ENCODE measurements at regions not wholly inside any gene's neighbourhood (a gene's known extent, or its start where the extent isn't known, plus 50 kb on each side); places are given as distances from the start of the nearest gene placed in this dataset.

- Histone ChIP-seq H3K4me3 (replicated peaks; ENCODE audit: low read depth, low read length) (no peak overlapping the region), H3K36me3 (ENCODE audit: control insufficient read depth, insufficient read depth, low read length) (no peaks in the 10 kb centered on the region), H3K27me3 (replicated peaks; ENCODE audit: control insufficient read depth, insufficient read depth, low read length) (peaks cover 1% of the 10 kb centered on the region)
- TF ChIP-seq CTCF (IDR thresholded peaks at IDR 0.05; ENCODE audit: insufficient read depth, low read length, poor library complexity, severe bottlenecking): no peak
- no peak for DNase-seq (ENCODE audit: extremely low read depth, insufficient read length)
Measured at GRCh38 chr22:44389926-44390612, 77.3 kb upstream of the SHISAL1 start.

GRCh38 chr22:44389181-44389580 is 76.4 kb upstream of the SHISAL1 start:
- H3K27me3 ChIP-seq (replicated peaks; ENCODE audit: control insufficient read depth, insufficient read depth, low read length): peaks cover 1% of the 10 kb centered on the region
- no peak for TF ChIP-seq CTCF (IDR thresholded peaks at IDR 0.05; ENCODE audit: insufficient read depth, low read length, poor library complexity, severe bottlenecking)
- DNase-seq (ENCODE audit: extremely low read depth, insufficient read length): no peak
- no peak overlapping the region for H3K4me3 ChIP-seq (replicated peaks; ENCODE audit: low read depth, low read length)
- no peaks in the 10 kb centered on the region for H3K36me3 ChIP-seq (ENCODE audit: control insufficient read depth, insufficient read depth, low read length)

- H3K4me3 ChIP-seq (replicated peaks; ENCODE audit: low read depth, low read length): no peak overlapping the region
- no peak for TF ChIP-seq CTCF (IDR thresholded peaks at IDR 0.05; ENCODE audit: insufficient read depth, low read length, poor library complexity, severe bottlenecking)
- no peaks in the 10 kb centered on the region for H3K36me3 ChIP-seq (ENCODE audit: control insufficient read depth, insufficient read depth, low read length)
- H3K27me3 ChIP-seq (replicated peaks; ENCODE audit: control insufficient read depth, insufficient read depth, low read length): peaks cover 1% of the 10 kb centered on the region
- no peak for DNase-seq (ENCODE audit: extremely low read depth, insufficient read length)
Measured at GRCh38 chr22:44387486-44387885, 74.7 kb upstream of the SHISAL1 start.

GRCh38 chr22:44386386-44387035 is 73.8 kb upstream of the SHISAL1 start:
- no peaks in the 10 kb centered on the region; the same call in 1 of the 2 replicates for H3K27me3 ChIP-seq (replicated peaks; ENCODE audit: control insufficient read depth, insufficient read depth, low read length)
- no peak overlapping the region for H3K4me3 ChIP-seq (replicated peaks; ENCODE audit: low read depth, low read length)
- no peak for DNase-seq (ENCODE audit: extremely low read depth, insufficient read length)
- TF ChIP-seq CTCF (IDR thresholded peaks at IDR 0.05; ENCODE audit: insufficient read depth, low read length, poor library complexity, severe bottlenecking): no peak
- H3K36me3 ChIP-seq (ENCODE audit: control insufficient read depth, insufficient read depth, low read length): no peaks in the 10 kb centered on the region

- TF ChIP-seq CTCF (IDR thresholded peaks at IDR 0.05; ENCODE audit: insufficient read depth, low read length, poor library complexity, severe bottlenecking): no peak
- Histone ChIP-seq H3K27me3 (replicated peaks; ENCODE audit: control insufficient read depth, insufficient read depth, low read length) (no peaks in the 10 kb centered on the region; the same call in none of the 2 replicates), H3K36me3 (ENCODE audit: control insufficient read depth, insufficient read depth, low read length) (no peaks in the 10 kb centered on the region), H3K4me3 (replicated peaks; ENCODE audit: low read depth, low read length) (no peak overlapping the region)
- DNase-seq (ENCODE audit: extremely low read depth, insufficient read length): no peak
Measured at GRCh38 chr22:44385781-44386180, 73.0 kb upstream of the SHISAL1 start.

All from GM06990 (cell line).